GM12891 (cell line): ENCODE measurements at regions not wholly inside any gene's neighbourhood (a gene's known extent, or its start where the extent isn't known, plus 50 kb on each side); places are given as distances from the start of the nearest gene placed in this dataset.

ENCODE experiments used
- POLR2A ChIP-seq: IDR thresholded peaks from 2 replicates; pipeline ENCODE4 v1.6.1; 2011; ENCODE audit warnings: low read depth, low read length, control low read depth
- POLR2AphosphoS5 ChIP-seq: IDR thresholded peaks from 2 replicates; pipeline ENCODE4 v1.6.1; 2011; ENCODE audit warnings: low read depth, low read length, control low read depth

- TF ChIP-seq POLR2A (no peak), POLR2AphosphoS5 (no peak)
Measured at GRCh38 chr13:74966814-74967424, 515.0 kb downstream of the TBC1D4 start.
